Right cardiac atrium (tissue), 5 donors: ENCODE measurements at regions not wholly inside any gene's neighbourhood (a gene's known extent, or its start where the extent isn't known, plus 50 kb on each side); places are given as distances from the start of the nearest gene placed in this dataset.
"Not testable (repeated sequence)": the region's sequence is repeated elsewhere in the genome, so short reads cannot be mapped to it uniquely, and the experiment has no call there.

ENCODE experiments used
- ATAC-seq, 2 donors: fragments of 200-7000 bp; cut with Tn5 transposase; one replicate each; pipeline versions ENCODE4 v1.8.0 to v1.9.1; 2020; ENCODE audit warnings: moderate library complexity in 2 of 2, mild to moderate bottlenecking in 1 of 2
- DNase-seq, 3 donors: peaks; one replicate each; pipeline ENCODE4 v3.0.0-alpha.2; 2020
- H3K27ac ChIP-seq: one replicate; pipeline ENCODE4 v1.5.1; 2013; ENCODE audit warnings: mild to moderate bottlenecking, low read length, control low read depth, moderate library complexity
- H3K27me3 ChIP-seq: one replicate; pipeline ENCODE4 v1.6.1; 2013; ENCODE audit not compliant: control insufficient read depth, insufficient read depth
- H3K4me1 ChIP-seq: one replicate; pipeline ENCODE4 v1.6.1; 2013; ENCODE audit warnings: low read length; ENCODE audit not compliant: control insufficient read depth, insufficient read depth
- H3K4me3 ChIP-seq: one replicate; pipeline ENCODE4 v1.5.1; 2013; ENCODE audit warnings: low read length, control low read depth
- H3K9me3 ChIP-seq: one replicate; pipeline ENCODE4 v1.6.1; 2013; ENCODE audit warnings: low read length; ENCODE audit not compliant: control insufficient read depth
- whole genome bisulfite sequencing: extraction: QIAGEN DNeasy Blood & Tissue Kit; methylation state at CpG from one replicate; pipeline ENCODE4 v1.1.7; 2013; 5-methylcytosine and 5-hydroxymethylcytosine counted together
- intact Hi-C, 4 donors: fragments of 100-400 bp; cut with DNase I; formaldehyde crosslinking; loops; one replicate each; pipeline versions ENCODE4 v1.11.0 to v1.14.0; 2022 to 2023
- donor health status: healthy with polysubstance abuse.
- donor health status: DM: no; HTN: yes; CAD: no.
- donor health status: DM: no; HTN: no; CAD: no.
- donor health status: DM: no; HTN: yes; CAD: no; lungs with severe emphysema.
- donor health status: DM: yes; HTN: yes; CAD: no.

DNA sequence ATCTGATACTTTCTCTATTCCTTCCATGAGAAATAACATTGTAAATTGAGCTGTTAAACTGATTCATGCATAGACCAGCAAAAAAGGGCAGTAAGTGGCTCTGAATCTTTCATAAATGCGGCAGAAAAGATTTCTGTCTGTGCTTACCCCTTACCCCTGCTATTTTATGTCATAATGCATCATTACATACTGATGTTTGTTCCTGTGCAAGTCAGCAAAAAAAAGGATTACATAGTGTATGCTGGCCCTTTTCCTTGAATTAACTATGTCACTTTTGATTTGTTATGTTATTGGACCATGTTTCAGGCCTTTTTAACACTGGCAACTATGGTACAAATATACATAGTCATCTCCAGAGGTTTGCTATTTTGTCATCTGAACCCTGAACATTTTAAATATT is 2159.7 kb downstream of the PCDH7 start:
- H3K9me3 ChIP-seq: no peaks in the 10 kb centered on the region
- ATAC-seq (no peak), DNase-seq (no peak)
- WGBS: 91% methylated on average over 1 of the region's 1 CpG
- H3K27ac ChIP-seq: no peak overlapping the region
- intact Hi-C loops: no loop called here
- H3K4me1 ChIP-seq: no peaks in the 10 kb centered on the region
- H3K4me3 ChIP-seq: no peak overlapping the region
- H3K27me3 ChIP-seq: no peaks in the 10 kb centered on the region

DNA sequence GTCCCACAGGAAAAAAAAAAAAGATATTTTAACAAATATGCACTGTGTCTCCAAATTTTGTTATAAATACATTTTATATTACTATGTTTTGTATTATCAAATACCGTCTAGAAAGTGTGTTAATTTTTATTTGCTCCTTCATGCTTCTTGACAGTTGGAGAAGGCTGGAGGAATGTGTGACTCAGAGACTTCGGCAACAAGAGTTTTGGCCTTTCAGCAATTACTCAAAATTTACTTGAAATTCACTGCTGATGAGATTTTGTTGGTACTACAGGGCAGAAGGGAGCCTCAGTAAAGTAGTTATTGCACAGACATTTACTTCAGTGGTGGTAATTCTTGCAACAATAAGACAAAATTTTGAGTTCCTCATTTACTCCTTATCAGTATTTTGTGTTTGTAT is 2164.0 kb downstream of the PCDH7 start:
- intact Hi-C loops: no loop called here
- H3K9me3 ChIP-seq: no peaks in the 10 kb centered on the region
- WGBS: 52% methylated on average over 2 of the region's 2 CpGs
- no peak overlapping the region for H3K4me3 ChIP-seq
- H3K4me1 ChIP-seq: no peaks in the 10 kb centered on the region
- ATAC-seq (no peak), DNase-seq (no peak)
- H3K27ac ChIP-seq: no peak overlapping the region
- no peaks in the 10 kb centered on the region for H3K27me3 ChIP-seq

DNA sequence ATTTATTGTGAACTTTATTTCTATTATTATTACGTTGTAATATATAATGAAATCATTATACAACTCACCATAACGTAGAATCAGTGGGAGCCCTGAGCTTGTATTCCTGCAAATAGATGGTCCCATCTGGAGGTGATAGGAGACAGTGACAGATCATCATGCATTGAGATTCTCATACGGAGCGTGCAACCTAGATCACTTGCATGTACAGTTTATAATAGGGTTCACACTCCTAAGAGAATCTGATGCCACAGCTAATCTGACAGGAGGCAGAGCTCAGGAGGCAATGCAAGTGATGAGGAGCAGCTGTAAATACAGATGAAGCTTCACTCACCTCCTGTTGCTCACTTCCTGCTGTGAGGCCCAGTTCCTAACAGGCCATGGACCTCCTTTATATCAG is 2170.2 kb downstream of the PCDH7 start:
- Histone ChIP-seq H3K4me3 (no peak overlapping the region), H3K9me3 (no peaks in the 10 kb centered on the region), H3K4me1 (no peaks in the 10 kb centered on the region), H3K27ac (no peak overlapping the region), H3K27me3 (no peaks in the 10 kb centered on the region)
- intact Hi-C loops: no loop called here
- no peak for ATAC-seq
- DNase-seq: no peak
- 76% methylated on average over 4 of the region's 4 CpGs for WGBS

DNA sequence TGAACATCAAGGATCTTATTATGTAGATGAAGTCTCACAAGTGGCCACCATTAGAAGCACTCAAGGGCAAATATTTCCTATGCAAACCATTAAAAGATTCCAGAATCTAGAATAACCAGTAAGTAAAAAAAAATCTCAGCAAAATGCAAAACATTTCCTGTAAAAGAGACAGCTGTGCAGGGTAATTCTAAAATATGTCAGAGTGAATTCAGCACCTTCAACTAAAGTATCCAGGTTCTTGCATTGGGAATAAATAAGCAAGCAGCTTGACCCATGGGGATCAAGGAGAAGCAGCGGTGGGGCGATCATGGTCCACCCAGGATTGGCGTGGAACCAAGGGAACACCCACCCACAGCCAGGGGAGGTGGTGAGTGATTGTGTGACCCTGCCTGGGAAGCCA is 2188.9 kb downstream of the PCDH7 start:
- 83% methylated on average over 3 of the region's 3 CpGs for whole genome bisulfite sequencing
- Histone ChIP-seq H3K4me1 (no peaks in the 10 kb centered on the region), H3K27ac (no peak overlapping the region), H3K27me3 (no peaks in the 10 kb centered on the region), H3K4me3 (no peak overlapping the region), H3K9me3 (no peaks in the 10 kb centered on the region)
- DNase-seq (peak in 1 of 3 donors; percentile 22), ATAC-seq (no peak)
- intact Hi-C loops: no loop called here

DNA sequence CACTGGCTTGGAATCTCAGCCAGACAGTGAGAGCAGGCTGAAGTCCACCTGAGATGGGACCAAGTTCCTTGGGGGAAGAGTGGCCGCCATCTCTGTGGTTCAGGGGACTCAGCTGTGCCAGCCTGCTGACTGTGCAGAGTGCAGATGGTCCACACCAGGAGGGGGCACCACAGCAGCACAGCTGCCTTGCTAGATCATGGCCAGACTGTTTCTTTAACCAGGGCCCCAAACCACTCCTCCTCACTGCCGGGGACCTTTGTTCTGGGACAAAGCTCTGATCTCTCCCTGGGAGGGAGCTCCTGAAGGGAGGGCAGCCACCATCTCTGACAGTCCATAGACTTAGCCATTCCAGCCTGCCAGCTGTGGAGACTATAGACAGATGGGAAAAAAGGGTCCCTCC is 2189.6 kb downstream of the PCDH7 start:
- no peaks in the 10 kb centered on the region for H3K27me3 ChIP-seq
- no peaks in the 10 kb centered on the region for H3K4me1 ChIP-seq
- DNase-seq (no peak), ATAC-seq (no peak)
- WGBS: 86% methylated on average over 2 of the region's 2 CpGs
- intact Hi-C loops: no loop called here
- H3K4me3 ChIP-seq: no peak overlapping the region
- H3K27ac ChIP-seq: no peak overlapping the region
- no peaks in the 10 kb centered on the region for H3K9me3 ChIP-seq

DNA sequence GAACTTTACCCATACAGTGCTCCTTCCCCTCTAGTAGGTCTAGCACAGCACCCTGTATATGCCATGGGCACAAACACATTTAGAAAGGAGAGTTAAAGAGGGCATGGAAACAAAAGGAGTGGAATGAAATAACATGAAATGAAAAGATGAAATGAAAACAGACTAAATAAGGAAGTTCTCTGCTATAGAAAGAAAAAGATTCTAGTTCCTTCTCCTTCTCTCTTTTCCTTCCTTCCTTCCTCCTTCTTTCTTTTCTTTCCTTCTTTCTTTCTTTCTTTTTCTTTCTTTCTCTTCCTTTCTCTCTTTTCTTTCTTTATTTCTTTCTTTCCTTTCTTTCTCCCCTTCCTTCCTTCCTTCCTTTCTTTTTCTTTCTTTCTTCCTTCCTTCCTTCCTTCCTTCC is 2197.4 kb downstream of the PCDH7 start:
- Histone ChIP-seq H3K4me1 (no peaks in the 10 kb centered on the region), H3K9me3 (no peaks in the 10 kb centered on the region), H3K27me3 (no peaks in the 10 kb centered on the region), H3K27ac (no peak overlapping the region), H3K4me3 (no peak overlapping the region)
- no peak for ATAC-seq
- intact Hi-C loops: no loop called here
- no peak for DNase-seq

DNA sequence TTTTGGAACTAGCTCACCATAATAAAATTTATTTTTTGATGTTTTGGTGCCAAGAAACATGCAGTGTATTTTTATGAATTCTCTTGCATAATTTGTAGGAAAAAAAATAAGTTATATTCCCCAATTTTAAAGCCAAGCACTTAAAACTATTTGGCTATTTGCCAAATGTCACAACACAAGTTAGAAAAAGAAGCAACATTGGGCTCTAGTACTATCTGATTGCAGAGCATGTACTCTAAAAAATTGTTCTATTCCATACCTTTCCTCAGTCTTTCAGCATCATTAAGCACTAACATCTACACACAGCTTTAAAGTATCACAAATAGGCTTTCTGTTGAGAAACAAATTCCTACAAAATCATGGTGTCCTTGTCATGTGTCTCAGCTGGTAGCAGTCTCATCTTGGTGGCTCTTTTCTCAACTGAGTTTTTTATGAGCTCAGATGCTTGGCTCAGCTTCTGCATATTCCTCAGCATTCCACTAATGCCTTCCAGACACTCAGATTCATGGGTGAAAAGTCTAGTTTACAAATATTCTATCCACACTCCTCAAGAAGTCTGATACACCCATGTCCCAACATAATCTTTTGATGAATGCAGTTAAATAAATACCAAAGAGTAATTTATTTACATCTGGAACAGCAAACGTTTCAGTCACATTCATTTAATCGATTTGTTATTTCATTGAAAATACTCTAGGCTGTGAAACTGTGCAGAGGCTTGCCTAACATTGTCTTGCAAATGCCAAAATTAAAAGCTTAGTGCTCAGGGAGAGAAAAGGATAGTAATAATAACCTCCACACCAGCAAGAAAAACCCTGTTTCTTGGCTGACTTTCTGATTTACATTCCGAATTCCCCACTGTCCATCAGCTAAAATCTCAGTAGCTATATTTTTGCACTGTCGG is 2209.9 kb downstream of the PCDH7 start:
- no peaks in the 10 kb centered on the region for H3K27me3 ChIP-seq

DNA sequence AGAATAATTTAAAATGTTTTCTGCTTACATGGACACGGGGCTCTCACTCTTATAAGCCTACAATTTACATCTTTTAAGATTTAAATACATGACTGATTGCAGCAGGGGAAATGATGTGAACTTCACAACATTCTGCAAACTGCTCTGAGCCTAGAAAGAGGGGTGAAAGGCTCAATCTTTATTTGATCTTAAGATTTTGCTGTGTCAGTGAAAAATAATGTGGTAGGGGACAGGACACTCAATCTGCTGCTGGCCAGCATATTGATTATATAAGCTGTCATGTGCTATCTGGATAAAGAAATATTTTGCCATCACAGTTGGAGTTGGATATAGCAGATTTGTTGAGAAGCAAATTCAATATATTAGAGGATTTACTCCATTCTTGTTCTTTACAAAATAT is 2210.5 kb downstream of the PCDH7 start:
- no peak for ATAC-seq
- no peaks in the 10 kb centered on the region for H3K27me3 ChIP-seq
- 26% methylated on average over 1 of the region's 1 CpG for WGBS

More for the DNA sequence above, 2209.9 kb downstream of the PCDH7 start:
- no peak for DNase-seq
- no peaks in the 10 kb centered on the region for H3K9me3 ChIP-seq
- H3K4me3 ChIP-seq: no peak overlapping the region
- no peak overlapping the region for H3K27ac ChIP-seq
- H3K4me1 ChIP-seq: no peaks in the 10 kb centered on the region
- no peak for ATAC-seq
- intact Hi-C loops: no loop called here
- WGBS: 47% methylated on average over 4 of the region's 4 CpGs

DNA sequence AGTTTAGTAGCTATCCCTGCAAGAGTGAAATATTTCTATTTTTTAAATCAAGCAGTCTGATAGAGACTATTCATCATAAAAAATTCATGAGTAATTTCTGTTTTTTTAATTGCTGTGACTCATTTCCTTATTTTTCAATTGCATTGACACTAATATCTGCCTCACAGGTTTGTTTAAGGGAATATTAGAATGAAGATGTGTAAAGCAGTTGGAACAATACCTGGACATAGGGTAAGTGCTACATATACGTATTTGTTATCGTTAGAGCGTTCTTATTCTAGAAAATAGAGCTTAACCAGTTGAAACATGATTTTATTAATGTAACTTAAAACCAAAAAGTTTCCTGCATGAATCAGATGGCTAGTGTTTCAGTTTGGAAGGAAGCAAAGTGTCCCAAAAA is 2211.3 kb downstream of the PCDH7 start:
- no peak for DNase-seq
- Histone ChIP-seq H3K27ac (no peak overlapping the region), H3K9me3 (no peaks in the 10 kb centered on the region), H3K4me3 (no peak overlapping the region), H3K4me1 (no peaks in the 10 kb centered on the region), H3K27me3 (no peaks in the 10 kb centered on the region)
- 22% methylated on average over 3 of the region's 3 CpGs for WGBS
- intact Hi-C loops: no loop called here
- ATAC-seq: no peak

More for the DNA sequence above, 2210.5 kb downstream of the PCDH7 start:
- Histone ChIP-seq H3K27ac (no peak overlapping the region), H3K9me3 (no peaks in the 10 kb centered on the region), H3K4me3 (no peak overlapping the region), H3K4me1 (no peaks in the 10 kb centered on the region)
- intact Hi-C loops: no loop called here
- no peak for DNase-seq

DNA sequence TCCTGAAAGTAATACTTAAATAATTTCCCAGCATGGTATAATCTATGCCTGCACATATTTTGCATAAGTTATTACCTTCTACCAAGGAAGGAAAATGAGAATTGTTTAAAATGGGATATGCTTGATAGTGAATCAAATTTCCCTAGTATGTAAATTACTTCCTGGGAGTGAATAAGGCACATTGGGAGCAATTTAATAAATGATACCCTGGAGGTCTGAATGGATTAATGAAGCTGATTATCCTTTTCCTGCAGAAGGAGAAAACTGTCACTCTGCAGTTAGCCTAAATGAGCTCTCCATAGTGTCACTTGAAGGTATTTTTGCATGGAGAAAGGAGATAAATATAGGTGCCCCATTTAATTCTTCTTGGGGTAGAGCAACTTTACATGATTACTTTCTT is 2212.0 kb downstream of the PCDH7 start:
- no peaks in the 10 kb centered on the region for H3K4me1 ChIP-seq
- no peaks in the 10 kb centered on the region for H3K27me3 ChIP-seq
- ATAC-seq (no peak), DNase-seq (no peak)
- intact Hi-C loops: no loop called here
- no peaks in the 10 kb centered on the region for H3K9me3 ChIP-seq
- H3K4me3 ChIP-seq: no peak overlapping the region
- H3K27ac ChIP-seq: no peak overlapping the region

DNA sequence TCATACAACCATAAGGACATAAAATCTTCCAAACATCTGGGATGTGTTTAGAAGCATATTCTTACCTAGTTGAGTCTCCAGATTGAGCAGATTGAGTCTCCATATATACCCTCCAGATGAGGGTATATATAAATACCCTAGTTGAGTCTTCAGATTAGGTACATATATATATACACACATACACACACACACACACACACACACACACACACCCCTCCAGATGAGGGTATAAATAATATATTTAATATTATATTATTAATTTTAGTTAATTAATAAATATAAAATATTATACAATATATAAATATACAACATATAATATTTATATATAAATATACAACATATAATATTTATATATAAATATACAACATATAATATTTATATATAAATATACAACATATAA is 2219.1 kb downstream of the PCDH7 start:
- H3K27ac ChIP-seq, H3K9me3 ChIP-seq, H3K27me3 ChIP-seq, intact Hi-C loops, H3K4me3 ChIP-seq, H3K4me1 ChIP-seq, ATAC-seq, DNase-seq: not testable (repeated sequence)

DNA sequence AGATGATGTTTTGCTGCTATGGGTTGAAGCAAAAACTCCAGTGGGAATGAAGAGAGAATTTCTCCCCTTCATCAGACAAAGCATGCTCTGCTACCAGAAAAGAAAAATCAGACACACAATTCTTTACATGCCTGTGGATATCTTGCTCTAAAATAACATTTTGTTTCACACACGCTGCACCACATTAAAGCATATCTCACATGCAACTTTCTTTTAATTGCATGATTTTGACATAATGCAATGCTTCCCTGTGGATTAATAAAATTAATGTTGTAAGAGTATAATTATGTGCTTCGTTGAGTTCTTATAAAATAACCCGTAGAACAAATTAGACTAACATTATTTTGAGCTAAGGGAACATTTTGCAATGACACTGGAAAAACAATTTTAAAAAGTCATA is 2230.7 kb downstream of the PCDH7 start:
- no peaks in the 10 kb centered on the region for H3K9me3 ChIP-seq
- intact Hi-C loops: no loop called here
- no peak for ATAC-seq
- H3K27ac ChIP-seq: no peak overlapping the region
- no peaks in the 10 kb centered on the region for H3K27me3 ChIP-seq
- WGBS: 86% methylated on average over 3 of the region's 3 CpGs
- no peak overlapping the region for H3K4me3 ChIP-seq
- no peak for DNase-seq
- H3K4me1 ChIP-seq: no peaks in the 10 kb centered on the region
